Activated T-helper 1 cell treated with anti-CD3 and anti-CD28 coated beads, Interleukin-12 subunit alpha, Interleukin-12 subunit beta, Interleukin-2, Interleukin-4 antibody, amounts not matched to agents 30 ng/mL and 10 ng/mL and 1 ng/mL, durations not matched to agents 14 hours and 24 hours and 36 hours (primary cell): ENCODE measurements at regions not wholly inside any gene's neighbourhood (a gene's known extent, or its start where the extent isn't known, plus 50 kb on each side); places are given as distances from the start of the nearest gene placed in this dataset.

ENCODE experiments used
- DNase-seq: peaks from one replicate; pipeline ENCODE4 v3.0.0; 2021; ENCODE audit warnings: low spot score
- H3K27ac Mint-ChIP-seq: one replicate; pipeline ENCODE4 v1.8.0; 2021; ENCODE audit warnings: mild to moderate bottlenecking, mixed read lengths
- H3K27me3 Mint-ChIP-seq: one replicate; pipeline ENCODE4 v1.8.0; 2022; ENCODE audit warnings: mild to moderate bottlenecking, moderate library complexity, mixed read lengths; ENCODE audit not compliant: insufficient read depth
- H3K36me3 Mint-ChIP-seq: one replicate; pipeline ENCODE4 v1.8.0; 2021; ENCODE audit warnings: low read depth, mixed read lengths
- H3K4me1 Mint-ChIP-seq: one replicate; pipeline ENCODE4 v1.8.0; 2021; ENCODE audit warnings: low read depth, mixed read lengths
- H3K4me3 Mint-ChIP-seq: one replicate; pipeline ENCODE4 v1.8.0; 2021; ENCODE audit warnings: mild to moderate bottlenecking, moderate library complexity, mixed read lengths
- H3K9me3 Mint-ChIP-seq: one replicate; pipeline ENCODE4 v1.8.0; 2021; ENCODE audit warnings: mixed read lengths
- intact Hi-C: fragments of 100-400 bp; cut with micrococcal nuclease; formaldehyde crosslinking; loops from one replicate; pipeline ENCODE4 v1.15.1; 2024

GRCh38 chr5:82850393-82850792 lies 226.8 kb downstream of the TMEM167A start:
- no peak overlapping the region for H3K27ac Mint-ChIP-seq
- no peaks in the 10 kb centered on the region for H3K9me3 Mint-ChIP-seq
- no peaks in the 10 kb centered on the region for H3K36me3 Mint-ChIP-seq
- no peaks in the 10 kb centered on the region for H3K4me1 Mint-ChIP-seq
- no peak for DNase-seq
- H3K4me3 Mint-ChIP-seq, result no peak overlapping the region
- intact Hi-C loops, result no loop called here
- peaks cover 2% of the 10 kb centered on the region for H3K27me3 Mint-ChIP-seq

GRCh38 chr5:82849885-82850284 lies 227.3 kb downstream of the TMEM167A start:
- H3K4me3 Mint-ChIP-seq, result no peak overlapping the region
- H3K4me1 Mint-ChIP-seq, result no peaks in the 10 kb centered on the region
- no peaks in the 10 kb centered on the region for H3K36me3 Mint-ChIP-seq
- peaks cover 2% of the 10 kb centered on the region for H3K27me3 Mint-ChIP-seq
- H3K27ac Mint-ChIP-seq, result no peak overlapping the region
- DNase-seq, result no peak
- intact Hi-C loops, result no loop called here
- H3K9me3 Mint-ChIP-seq, result no peaks in the 10 kb centered on the region

- Mint-ChIP-seq H3K9me3 (no peaks in the 10 kb centered on the region), H3K4me1 (no peaks in the 10 kb centered on the region), H3K36me3 (no peaks in the 10 kb centered on the region), H3K27ac (no peak overlapping the region), H3K4me3 (no peak overlapping the region), H3K27me3 (peaks cover 2% of the 10 kb centered on the region)
- intact Hi-C loops, result no loop called here
- DNase-seq, result no peak
These were observed 229.6 kb downstream of the TMEM167A start for GRCh38 chr5:82847562-82847961.

DNA sequence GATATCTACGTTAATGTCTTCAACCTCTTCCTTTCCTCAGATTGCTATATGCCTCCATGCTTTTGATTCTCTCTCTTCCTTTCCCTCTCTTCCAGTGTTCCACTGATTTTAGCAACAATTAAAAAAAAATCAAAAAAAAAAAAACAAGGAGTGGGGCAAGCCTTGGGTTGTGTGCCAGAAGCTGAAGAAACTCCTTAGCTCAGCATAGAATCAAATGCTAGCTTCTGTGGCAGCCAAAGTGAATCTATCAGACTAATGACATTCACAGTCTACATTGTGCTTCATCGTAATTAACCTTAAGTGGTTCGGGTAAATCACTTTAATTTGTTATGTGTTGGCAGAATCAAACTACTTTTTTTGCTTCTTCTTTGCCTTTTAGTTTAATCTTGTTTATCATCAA lies 237.3 kb downstream of the TMEM167A start:
- H3K27ac Mint-ChIP-seq, result no peak overlapping the region
- no peak overlapping the region for H3K4me3 Mint-ChIP-seq
- H3K9me3 Mint-ChIP-seq, result peaks cover 8% of the 10 kb centered on the region
- intact Hi-C loops, result no loop called here
- no peak for DNase-seq
- no peaks in the 10 kb centered on the region for H3K4me1 Mint-ChIP-seq
- H3K36me3 Mint-ChIP-seq, result no peaks in the 10 kb centered on the region
- H3K27me3 Mint-ChIP-seq, result no peaks in the 10 kb centered on the region

DNA sequence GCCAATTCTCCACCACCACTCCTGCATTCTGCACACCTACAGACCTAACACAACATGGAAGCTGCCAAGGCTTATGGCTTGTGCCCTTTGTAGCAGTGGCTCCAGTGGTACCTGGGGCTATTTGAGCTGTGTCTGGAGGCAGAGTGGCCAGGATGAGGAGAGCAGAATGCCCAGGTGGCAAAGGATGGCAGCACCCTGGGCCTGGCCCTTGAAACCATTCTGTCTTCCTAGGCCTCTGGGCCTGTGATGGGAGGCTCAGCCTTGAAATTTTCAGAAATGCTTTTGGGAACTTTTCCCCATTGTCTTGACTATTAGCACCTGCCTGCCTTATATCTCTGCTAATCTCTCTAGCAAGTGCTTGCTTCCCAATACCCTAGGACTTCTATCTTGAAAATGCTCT lies 241.7 kb downstream of the TMEM167A start:
- Mint-ChIP-seq H3K36me3 (no peaks in the 10 kb centered on the region), H3K27ac (no peak overlapping the region)

GRCh38 chr5:82834151-82834550 lies 243.0 kb downstream of the TMEM167A start:
- Mint-ChIP-seq H3K36me3 (no peaks in the 10 kb centered on the region), H3K4me1 (no peaks in the 10 kb centered on the region), H3K9me3 (peaks cover 4% of the 10 kb centered on the region), H3K4me3 (no peak overlapping the region), H3K27ac (no peak overlapping the region), H3K27me3 (peaks cover 4% of the 10 kb centered on the region)
- DNase-seq, result no peak
- intact Hi-C loops, result no loop called here

More for the DNA sequence above, 241.7 kb downstream of the TMEM167A start:
- no peak for DNase-seq
- Mint-ChIP-seq H3K4me3 (no peak overlapping the region), H3K9me3 (peaks cover 4% of the 10 kb centered on the region), H3K4me1 (no peaks in the 10 kb centered on the region), H3K27me3 (peaks cover under 1% of the 10 kb centered on the region)
- intact Hi-C loops, result no loop called here

DNA sequence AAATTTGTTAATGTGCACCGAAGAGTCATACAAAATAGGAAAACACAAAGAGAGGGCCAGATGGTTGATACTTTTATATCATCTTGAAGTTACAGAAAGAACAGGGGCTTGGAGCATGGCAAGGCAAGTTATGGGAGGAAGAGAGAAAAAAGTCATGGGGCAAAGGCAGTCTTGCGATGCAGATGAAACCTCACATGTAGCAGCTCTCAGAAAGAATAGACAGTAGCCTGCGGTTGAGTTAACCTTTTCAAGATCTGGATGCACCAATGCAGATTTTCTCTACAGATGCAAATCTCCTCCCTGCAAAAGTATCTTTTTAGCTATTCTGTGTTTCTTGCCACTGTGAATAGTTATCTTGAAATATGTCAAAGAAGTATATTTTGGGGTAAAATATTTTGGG lies 243.9 kb downstream of the TMEM167A start:
- intact Hi-C loops, result no loop called here
- peaks cover 4% of the 10 kb centered on the region for H3K27me3 Mint-ChIP-seq
- no peaks in the 10 kb centered on the region for H3K4me1 Mint-ChIP-seq

DNA sequence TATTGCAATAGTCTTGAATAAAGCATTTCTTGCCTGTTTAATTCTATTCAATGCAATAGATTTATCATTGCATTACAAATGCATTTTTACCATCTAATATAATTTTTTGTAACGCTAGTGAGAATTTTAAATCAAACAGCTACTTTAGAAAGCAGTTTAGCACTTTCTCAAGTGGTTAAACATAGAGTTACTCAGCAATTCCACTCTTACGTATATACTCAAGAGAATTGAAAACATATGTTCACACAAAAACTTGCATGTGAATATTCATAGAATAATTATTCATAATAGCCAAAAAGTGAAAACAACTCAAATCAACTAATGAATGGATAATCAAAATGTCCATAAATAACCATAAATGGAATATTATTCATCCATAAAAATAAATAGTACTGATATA lies 244.7 kb downstream of the TMEM167A start:
- Mint-ChIP-seq H3K4me3 (no peak overlapping the region), H3K27me3 (peaks cover 4% of the 10 kb centered on the region), H3K4me1 (no peaks in the 10 kb centered on the region), H3K9me3 (peaks cover 4% of the 10 kb centered on the region), H3K27ac (no peak overlapping the region), H3K36me3 (no peaks in the 10 kb centered on the region)
- intact Hi-C loops, result no loop called here
- DNase-seq, result no peak

More for the DNA sequence above, 243.9 kb downstream of the TMEM167A start:
- H3K27ac Mint-ChIP-seq, result no peak overlapping the region
- no peak overlapping the region for H3K4me3 Mint-ChIP-seq
- no peaks in the 10 kb centered on the region for H3K36me3 Mint-ChIP-seq
- DNase-seq, result no peak
- peaks cover 4% of the 10 kb centered on the region for H3K9me3 Mint-ChIP-seq

- H3K27ac Mint-ChIP-seq, result no peak overlapping the region
- H3K9me3 Mint-ChIP-seq, result no peaks in the 10 kb centered on the region
- H3K27me3 Mint-ChIP-seq, result peaks cover 4% of the 10 kb centered on the region
- no peaks in the 10 kb centered on the region for H3K36me3 Mint-ChIP-seq
- intact Hi-C loops, result no loop called here
- H3K4me1 Mint-ChIP-seq, result no peaks in the 10 kb centered on the region
- no peak overlapping the region for H3K4me3 Mint-ChIP-seq
- DNase-seq, result no peak
These were observed 249.0 kb downstream of the TMEM167A start for GRCh38 chr5:82828211-82828610.

- H3K4me3 Mint-ChIP-seq, result no peak overlapping the region
- H3K27me3 Mint-ChIP-seq, result peaks cover 4% of the 10 kb centered on the region
- no peaks in the 10 kb centered on the region for H3K4me1 Mint-ChIP-seq
- no peaks in the 10 kb centered on the region for H3K9me3 Mint-ChIP-seq
- DNase-seq, result no peak
- H3K27ac Mint-ChIP-seq, result no peak overlapping the region
- no peaks in the 10 kb centered on the region for H3K36me3 Mint-ChIP-seq
- intact Hi-C loops, result no loop called here
These were observed 249.5 kb downstream of the TMEM167A start for GRCh38 chr5:82827651-82828050.

DNA sequence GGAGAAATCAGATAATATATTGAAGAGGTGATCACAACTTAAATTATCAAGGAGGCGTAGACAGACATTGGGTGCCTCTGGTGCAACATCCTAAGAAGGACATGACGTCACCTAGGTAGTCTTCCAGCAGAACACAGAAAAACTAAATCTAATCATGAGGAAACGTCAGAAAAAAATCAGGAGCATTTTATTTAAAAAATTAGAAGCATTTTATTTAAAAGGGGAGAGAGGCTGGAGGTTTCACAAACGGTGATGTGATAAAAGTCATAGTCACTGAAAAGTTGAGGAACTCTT lies 254.6 kb downstream of the TMEM167A start:
- no peak overlapping the region for H3K27ac Mint-ChIP-seq
- no peak overlapping the region for H3K4me3 Mint-ChIP-seq
- no peaks in the 10 kb centered on the region for H3K27me3 Mint-ChIP-seq

GRCh38 chr5:82821846-82822633 lies 255.2 kb downstream of the TMEM167A start:
- Mint-ChIP-seq H3K9me3 (no peaks in the 10 kb centered on the region), H3K27me3 (no peaks in the 10 kb centered on the region), H3K4me1 (no peaks in the 10 kb centered on the region), H3K27ac (no peak overlapping the region), H3K36me3 (no peaks in the 10 kb centered on the region), H3K4me3 (no peak overlapping the region)
- intact Hi-C loops, result no loop called here
- no peak for DNase-seq

More for the DNA sequence above, 254.6 kb downstream of the TMEM167A start:
- no peak for DNase-seq
- Mint-ChIP-seq H3K4me1 (no peaks in the 10 kb centered on the region), H3K36me3 (no peaks in the 10 kb centered on the region), H3K9me3 (no peaks in the 10 kb centered on the region)
- intact Hi-C loops, result no loop called here

DNA sequence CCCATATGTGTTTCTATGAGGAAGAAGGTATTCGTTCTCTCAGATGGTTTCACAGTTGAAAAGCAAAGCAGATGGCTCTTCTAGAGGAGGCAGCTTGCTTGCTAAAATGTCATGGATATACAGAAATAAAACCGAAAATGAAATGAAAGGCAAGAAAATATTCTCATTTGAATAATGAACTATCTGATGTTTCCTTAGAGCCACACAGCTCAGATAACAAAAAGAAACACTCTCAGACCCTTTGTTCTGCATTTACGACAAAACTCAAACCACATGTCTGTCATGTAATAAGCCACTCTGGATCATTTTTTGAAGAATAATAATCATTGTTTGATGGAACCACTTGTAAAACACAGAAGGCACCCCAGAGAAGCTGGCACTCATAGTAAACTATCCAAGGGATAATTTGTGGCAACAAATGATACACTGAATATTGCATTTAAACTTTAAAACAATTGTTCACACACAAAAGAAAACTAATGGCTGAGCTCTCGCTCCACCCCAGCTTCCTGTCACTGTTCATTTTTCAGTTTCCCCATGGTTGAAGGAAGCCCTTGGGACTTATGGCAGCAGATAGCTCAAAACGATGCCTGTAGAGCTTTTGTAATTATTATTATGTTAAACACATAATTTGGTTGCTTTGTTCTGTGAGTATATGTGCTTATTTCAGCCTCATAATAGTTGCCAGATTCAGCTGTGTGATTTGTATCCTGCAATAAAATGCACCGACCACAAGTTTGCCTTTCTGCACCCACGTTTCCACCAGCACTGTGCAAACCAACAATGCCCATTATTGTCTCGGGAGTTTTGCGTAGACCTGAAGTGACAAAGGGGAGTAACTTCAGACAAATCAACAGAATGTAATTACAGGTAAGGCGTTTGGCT lies 256.0 kb downstream of the TMEM167A start:
- H3K4me3 Mint-ChIP-seq, result no peak overlapping the region
- no peaks in the 10 kb centered on the region for H3K27me3 Mint-ChIP-seq
- DNase-seq, result no peak
- no peaks in the 10 kb centered on the region for H3K9me3 Mint-ChIP-seq
- no peak overlapping the region for H3K27ac Mint-ChIP-seq
- no peaks in the 10 kb centered on the region for H3K4me1 Mint-ChIP-seq
- no peaks in the 10 kb centered on the region for H3K36me3 Mint-ChIP-seq
- intact Hi-C loops, result no loop called here
